Liver (tissue), 3 donors: ENCODE measurements at regions not wholly inside any gene's neighbourhood (a gene's known extent, or its start where the extent isn't known, plus 50 kb on each side); places are given as distances from the start of the nearest gene placed in this dataset.

Source experiments
- EGR1 ChIP-seq, 2 donors: IDR thresholded peaks; 2 replicates each; pipeline ENCODE4 v1.6.1; 2016 to 2018; ENCODE audit warnings: antibody characterized with exemption in 2 of 2, low read depth in 2 of 2
- FOXA1 ChIP-seq: IDR thresholded peaks from 2 replicates; pipeline ENCODE4 v1.6.1; 2016; ENCODE audit warnings: antibody characterized with exemption
- GABPA ChIP-seq, 2 donors: IDR thresholded peaks in 1 of 2; conservative IDR thresholded peaks in 1 of 2; 2 replicates each; pipeline ENCODE4 v1.6.1; 2016; ENCODE audit warnings: antibody characterized with exemption in 2 of 2, mild to moderate bottlenecking in 1 of 2, moderate library complexity in 1 of 2
- JUND ChIP-seq, 2 donors: IDR thresholded peaks; 2 replicates each; pipeline ENCODE4 v1.6.1; 2016; ENCODE audit warnings: antibody characterized with exemption in 2 of 2
- RAD21 ChIP-seq, 2 donors: IDR thresholded peaks; 2 replicates each; pipeline ENCODE4 v1.6.1; 2016; ENCODE audit warnings: antibody characterized with exemption in 2 of 2, mild to moderate bottlenecking in 2 of 2
- RXRA ChIP-seq, 2 donors: IDR thresholded peaks; 2 replicates each; pipeline ENCODE4 v1.6.1; 2017 to 2018; ENCODE audit warnings: antibody characterized with exemption in 2 of 2, mild to moderate bottlenecking in 1 of 2
- SP1 ChIP-seq: IDR thresholded peaks from 2 replicates; pipeline ENCODE4 v1.6.1; 2018; ENCODE audit warnings: antibody characterized with exemption, mild to moderate bottlenecking
- TAF1 ChIP-seq: conservative IDR thresholded peaks from 2 replicates; pipeline ENCODE4 v1.6.1; 2016; ENCODE audit warnings: antibody characterized with exemption, mild to moderate bottlenecking
- TF ChIP-seq, protein P1 (sequence below): fragments of 150-350 bp; IDR thresholded peaks from 2 replicates; pipeline ENCODE4 v1.5.1; 2017; ENCODE audit warnings: improper control_type of control experiment, low read depth, low read length; ENCODE audit not compliant: missing input control
- TF ChIP-seq, protein P2 (sequence below): IDR thresholded peaks from 2 replicates; pipeline ENCODE4 v1.6.1; 2016; ENCODE audit warnings: antibody characterized with exemption
- TF ChIP-seq, protein P3 (sequence below): IDR thresholded peaks from 2 replicates; pipeline ENCODE4 v1.6.1; 2016; ENCODE audit warnings: antibody characterized with exemption, mild to moderate bottlenecking
- TF ChIP-seq, protein P4 (sequence below): IDR thresholded peaks from 2 replicates; pipeline ENCODE4 v1.6.1; 2016; ENCODE audit warnings: antibody characterized with exemption
- donor health status: healthy.
- donor health status: healthy.

DNA sequence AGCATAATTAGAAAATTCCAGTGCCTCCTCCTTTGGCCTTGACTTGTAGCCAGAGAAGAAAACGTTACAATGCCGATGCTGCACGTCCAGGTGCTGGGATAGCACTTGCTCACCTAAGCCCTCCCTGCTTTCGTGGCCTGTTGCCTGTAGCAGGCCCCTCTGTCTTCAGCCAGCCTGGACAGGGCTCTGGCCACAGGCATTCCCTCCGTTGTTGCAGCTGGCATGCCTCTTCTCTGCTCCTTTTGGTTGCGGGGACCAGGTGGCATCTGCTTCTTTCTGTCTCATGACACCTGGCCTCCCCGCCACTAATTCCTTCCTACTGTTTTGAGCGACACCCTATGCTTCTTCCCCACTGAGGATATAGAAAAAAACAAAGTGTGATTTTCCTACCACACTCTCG, 54.6 kb upstream of the MORC3 start:
- TF ChIP-seq, protein P1, sequence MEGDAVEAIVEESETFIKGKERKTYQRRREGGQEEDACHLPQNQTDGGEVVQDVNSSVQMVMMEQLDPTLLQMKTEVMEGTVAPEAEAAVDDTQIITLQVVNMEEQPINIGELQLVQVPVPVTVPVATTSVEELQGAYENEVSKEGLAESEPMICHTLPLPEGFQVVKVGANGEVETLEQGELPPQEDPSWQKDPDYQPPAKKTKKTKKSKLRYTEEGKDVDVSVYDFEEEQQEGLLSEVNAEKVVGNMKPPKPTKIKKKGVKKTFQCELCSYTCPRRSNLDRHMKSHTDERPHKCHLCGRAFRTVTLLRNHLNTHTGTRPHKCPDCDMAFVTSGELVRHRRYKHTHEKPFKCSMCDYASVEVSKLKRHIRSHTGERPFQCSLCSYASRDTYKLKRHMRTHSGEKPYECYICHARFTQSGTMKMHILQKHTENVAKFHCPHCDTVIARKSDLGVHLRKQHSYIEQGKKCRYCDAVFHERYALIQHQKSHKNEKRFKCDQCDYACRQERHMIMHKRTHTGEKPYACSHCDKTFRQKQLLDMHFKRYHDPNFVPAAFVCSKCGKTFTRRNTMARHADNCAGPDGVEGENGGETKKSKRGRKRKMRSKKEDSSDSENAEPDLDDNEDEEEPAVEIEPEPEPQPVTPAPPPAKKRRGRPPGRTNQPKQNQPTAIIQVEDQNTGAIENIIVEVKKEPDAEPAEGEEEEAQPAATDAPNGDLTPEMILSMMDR: no peak
- TF ChIP-seq JUND (IDR thresholded peaks at IDR 0.05) (no peak), TAF1 (no peak), GABPA (IDR thresholded peaks at IDR 0.05 in 1 of 2, conservative IDR thresholded peaks at IDR 0.05 in 1 of 2) (no peak), SP1 (no peak), RAD21 (IDR thresholded peaks at IDR 0.05) (no peak), RXRA (IDR thresholded peaks at IDR 0.05) (no peak), FOXA1 (no peak), EGR1 (IDR thresholded peaks at IDR 0.05; ENCODE audit: low read depth in 2 of 2) (no peak)
- TF ChIP-seq, protein P2, sequence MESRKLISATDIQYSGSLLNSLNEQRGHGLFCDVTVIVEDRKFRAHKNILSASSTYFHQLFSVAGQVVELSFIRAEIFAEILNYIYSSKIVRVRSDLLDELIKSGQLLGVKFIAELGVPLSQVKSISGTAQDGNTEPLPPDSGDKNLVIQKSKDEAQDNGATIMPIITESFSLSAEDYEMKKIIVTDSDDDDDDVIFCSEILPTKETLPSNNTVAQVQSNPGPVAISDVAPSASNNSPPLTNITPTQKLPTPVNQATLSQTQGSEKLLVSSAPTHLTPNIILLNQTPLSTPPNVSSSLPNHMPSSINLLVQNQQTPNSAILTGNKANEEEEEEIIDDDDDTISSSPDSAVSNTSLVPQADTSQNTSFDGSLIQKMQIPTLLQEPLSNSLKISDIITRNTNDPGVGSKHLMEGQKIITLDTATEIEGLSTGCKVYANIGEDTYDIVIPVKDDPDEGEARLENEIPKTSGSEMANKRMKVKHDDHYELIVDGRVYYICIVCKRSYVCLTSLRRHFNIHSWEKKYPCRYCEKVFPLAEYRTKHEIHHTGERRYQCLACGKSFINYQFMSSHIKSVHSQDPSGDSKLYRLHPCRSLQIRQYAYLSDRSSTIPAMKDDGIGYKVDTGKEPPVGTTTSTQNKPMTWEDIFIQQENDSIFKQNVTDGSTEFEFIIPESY: no peak
- TF ChIP-seq, protein P3, sequence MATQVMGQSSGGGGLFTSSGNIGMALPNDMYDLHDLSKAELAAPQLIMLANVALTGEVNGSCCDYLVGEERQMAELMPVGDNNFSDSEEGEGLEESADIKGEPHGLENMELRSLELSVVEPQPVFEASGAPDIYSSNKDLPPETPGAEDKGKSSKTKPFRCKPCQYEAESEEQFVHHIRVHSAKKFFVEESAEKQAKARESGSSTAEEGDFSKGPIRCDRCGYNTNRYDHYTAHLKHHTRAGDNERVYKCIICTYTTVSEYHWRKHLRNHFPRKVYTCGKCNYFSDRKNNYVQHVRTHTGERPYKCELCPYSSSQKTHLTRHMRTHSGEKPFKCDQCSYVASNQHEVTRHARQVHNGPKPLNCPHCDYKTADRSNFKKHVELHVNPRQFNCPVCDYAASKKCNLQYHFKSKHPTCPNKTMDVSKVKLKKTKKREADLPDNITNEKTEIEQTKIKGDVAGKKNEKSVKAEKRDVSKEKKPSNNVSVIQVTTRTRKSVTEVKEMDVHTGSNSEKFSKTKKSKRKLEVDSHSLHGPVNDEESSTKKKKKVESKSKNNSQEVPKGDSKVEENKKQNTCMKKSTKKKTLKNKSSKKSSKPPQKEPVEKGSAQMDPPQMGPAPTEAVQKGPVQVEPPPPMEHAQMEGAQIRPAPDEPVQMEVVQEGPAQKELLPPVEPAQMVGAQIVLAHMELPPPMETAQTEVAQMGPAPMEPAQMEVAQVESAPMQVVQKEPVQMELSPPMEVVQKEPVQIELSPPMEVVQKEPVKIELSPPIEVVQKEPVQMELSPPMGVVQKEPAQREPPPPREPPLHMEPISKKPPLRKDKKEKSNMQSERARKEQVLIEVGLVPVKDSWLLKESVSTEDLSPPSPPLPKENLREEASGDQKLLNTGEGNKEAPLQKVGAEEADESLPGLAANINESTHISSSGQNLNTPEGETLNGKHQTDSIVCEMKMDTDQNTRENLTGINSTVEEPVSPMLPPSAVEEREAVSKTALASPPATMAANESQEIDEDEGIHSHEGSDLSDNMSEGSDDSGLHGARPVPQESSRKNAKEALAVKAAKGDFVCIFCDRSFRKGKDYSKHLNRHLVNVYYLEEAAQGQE: no peak
- TF ChIP-seq, protein P4, sequence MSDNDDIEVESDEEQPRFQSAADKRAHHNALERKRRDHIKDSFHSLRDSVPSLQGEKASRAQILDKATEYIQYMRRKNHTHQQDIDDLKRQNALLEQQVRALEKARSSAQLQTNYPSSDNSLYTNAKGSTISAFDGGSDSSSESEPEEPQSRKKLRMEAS: no peak
